Natural killer cell treated with Interleukin-12 subunit alpha and Interleukin-12 subunit beta and Interleukin-15 and Interleukin-18, amount 100 ng/mL, for 72 hours (primary cell): ENCODE measurements at regions not wholly inside any gene's neighbourhood (a gene's known extent, or its start where the extent isn't known, plus 50 kb on each side); places are given as distances from the start of the nearest gene placed in this dataset.

Experiments used
- ATAC-seq, 2 donors: fragments of 150-1000 bp; cut with Tn5 transposase in 1 of 2; sonication (Bioruptor Pico), chemical (Tn5 transposase) in 1 of 2; 2 replicates each; pipeline ENCODE4 v1.10.0; 2021
- DNase-seq: peaks from one replicate; pipeline ENCODE4 v3.0.0; 2022; ENCODE audit warnings: low spot score
- H3K27ac Mint-ChIP-seq, 2 donors: 1 replicate in 1 of 2; 2 replicates in 1 of 2; pipeline ENCODE4 v1.8.0; 2022; ENCODE audit warnings: mixed read lengths in 2 of 2, mild to moderate bottlenecking in 1 of 2, moderate library complexity in 1 of 2
- H3K27me3 Mint-ChIP-seq, 2 donors: 1 replicate in 1 of 2; 2 replicates in 1 of 2; pipeline ENCODE4 v1.8.0; 2022; ENCODE audit warnings: mixed read lengths in 2 of 2
- H3K36me3 Mint-ChIP-seq: one replicate; pipeline ENCODE4 v1.8.0; 2022; ENCODE audit warnings: mixed read lengths
- H3K4me1 Mint-ChIP-seq, 2 donors: 1 replicate in 1 of 2; 2 replicates in 1 of 2; pipeline ENCODE4 v1.8.0; 2022; ENCODE audit warnings: low read depth in 2 of 2, mixed read lengths in 2 of 2, mild to moderate bottlenecking in 1 of 2
- H3K4me3 Mint-ChIP-seq: one replicate; pipeline ENCODE4 v1.8.0; 2022; ENCODE audit warnings: mixed read lengths
- H3K9me3 Mint-ChIP-seq: 2 replicates; pipeline ENCODE4 v1.8.0; 2022; ENCODE audit warnings: mixed read lengths

DNA sequence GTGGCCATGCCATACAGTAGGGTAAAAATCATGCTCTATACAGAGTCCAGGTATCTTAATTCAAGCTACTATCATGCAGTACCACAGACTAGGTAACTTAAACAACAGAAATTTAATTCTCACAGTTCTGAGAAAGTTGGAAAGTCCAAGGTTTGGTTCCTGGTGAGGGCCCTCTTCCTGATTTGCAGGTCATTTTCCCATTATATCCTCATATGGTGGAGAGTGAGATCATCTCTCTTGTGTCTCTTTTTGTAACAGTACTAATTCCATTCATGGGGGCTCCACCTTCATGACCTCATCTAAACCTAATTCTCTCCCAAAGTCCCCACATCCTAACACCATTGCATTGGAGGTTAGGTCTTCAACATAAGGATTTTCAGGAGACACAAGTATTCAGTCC is 335.0 kb upstream of the ACVR2A start:
- ATAC-seq: no peak
- peaks cover 0 to 2% of the 10 kb centered on the region in 2 donors for H3K27me3 Mint-ChIP-seq

DNA sequence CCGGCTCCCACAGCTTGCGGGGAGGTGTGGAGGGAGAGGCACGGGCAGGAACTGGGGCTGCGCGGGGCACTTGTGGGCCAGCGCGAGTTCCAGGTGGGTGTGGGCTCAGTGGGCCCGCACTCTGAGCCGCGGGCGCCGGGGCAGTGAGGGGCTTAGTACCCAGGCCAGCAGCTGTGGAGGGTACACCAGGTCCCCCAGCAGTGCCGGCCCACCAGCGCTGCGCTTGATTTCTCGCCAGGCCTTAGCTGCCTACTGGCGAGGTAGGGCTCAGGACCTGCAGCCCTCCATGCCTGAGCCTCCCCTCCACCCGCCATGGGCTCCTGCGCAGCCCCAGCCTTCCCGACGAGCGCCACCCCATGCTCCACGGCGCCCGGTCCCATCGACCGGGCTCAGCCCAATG is 337.9 kb upstream of the ACVR2A start:
- no peak for DNase-seq
- no peak overlapping the region for H3K27ac Mint-ChIP-seq
- H3K4me1 Mint-ChIP-seq: peaks cover 19 to 24% of the 10 kb centered on the region in 2 donors
- H3K4me3 Mint-ChIP-seq: no peak overlapping the region
- H3K27me3 Mint-ChIP-seq: peaks cover 0 to 2% of the 10 kb centered on the region in 2 donors
- no peak for ATAC-seq
- no peaks in the 10 kb centered on the region for H3K36me3 Mint-ChIP-seq
- peaks cover 8% of the 10 kb centered on the region for H3K9me3 Mint-ChIP-seq

More for the DNA sequence above, 335.0 kb upstream of the ACVR2A start:
- no peak overlapping the region for H3K27ac Mint-ChIP-seq
- no peaks in the 10 kb centered on the region for H3K36me3 Mint-ChIP-seq
- no peak overlapping the region for H3K4me3 Mint-ChIP-seq
- DNase-seq: no peak
- no peaks in the 10 kb centered on the region for H3K4me1 Mint-ChIP-seq
- peaks cover 3% of the 10 kb centered on the region for H3K9me3 Mint-ChIP-seq

DNA sequence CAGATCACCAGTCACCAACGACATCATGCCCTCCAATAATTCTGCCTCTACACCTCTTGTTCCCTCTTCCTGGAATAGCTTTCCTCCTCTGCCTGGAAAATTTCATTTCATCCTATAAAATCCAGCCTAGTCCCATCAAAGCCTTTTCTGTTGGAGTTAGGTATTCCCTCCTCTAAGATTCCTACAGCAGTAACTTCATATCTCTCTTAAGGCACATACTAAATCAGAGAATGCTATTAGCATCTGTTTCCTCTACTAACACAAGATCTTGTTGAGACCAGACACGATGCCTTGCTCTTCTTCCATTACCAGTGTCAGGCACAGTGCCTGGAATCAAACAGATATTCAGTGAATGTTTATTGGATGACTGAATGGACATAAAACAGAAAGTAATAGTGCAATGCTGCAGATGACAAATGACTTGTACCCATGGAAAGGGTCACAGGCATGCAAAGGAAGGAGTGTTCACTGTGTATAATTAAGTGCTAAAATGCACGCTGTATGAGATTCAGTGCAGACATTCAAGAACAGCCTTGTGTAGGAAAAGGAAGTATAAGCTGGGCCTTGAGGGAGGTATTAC is 342.0 kb upstream of the ACVR2A start:
- Mint-ChIP-seq H3K27ac (no peak overlapping the region), H3K4me3 (peak overlapping the region; percentile 1), H3K4me1 (peaks cover 46 to 48% of the 10 kb centered on the region in 2 donors), H3K9me3 (peaks cover 5% of the 10 kb centered on the region), H3K27me3 (no peaks in the 10 kb centered on the region), H3K36me3 (no peaks in the 10 kb centered on the region)
- ATAC-seq (no peak), DNase-seq (no peak)

DNA sequence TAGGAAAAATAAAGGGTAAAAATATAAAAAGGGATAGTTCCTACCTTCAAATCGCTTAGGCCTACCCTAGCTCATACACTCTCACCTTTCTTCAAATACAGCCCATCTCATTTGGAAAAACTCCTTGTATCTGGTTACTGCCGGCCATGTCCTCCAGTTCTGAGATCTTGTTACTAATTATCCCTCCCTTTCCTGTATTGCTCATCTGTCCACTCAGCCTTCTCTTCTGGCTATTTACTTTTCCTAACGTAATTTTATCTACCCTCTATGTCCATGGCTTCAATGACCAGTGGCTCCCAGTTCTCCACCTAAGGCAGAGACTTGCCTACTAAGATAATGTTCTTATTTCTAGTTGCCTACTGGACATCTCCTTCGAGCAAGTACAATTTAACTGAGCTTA is 342.9 kb upstream of the ACVR2A start:
- DNase-seq (no peak), ATAC-seq (no peak)
- no peaks in the 10 kb centered on the region for H3K36me3 Mint-ChIP-seq
- H3K27ac Mint-ChIP-seq: no peak overlapping the region
- H3K27me3 Mint-ChIP-seq: no peaks in the 10 kb centered on the region
- peaks cover 46 to 51% of the 10 kb centered on the region in 2 donors for H3K4me1 Mint-ChIP-seq
- peaks cover 5% of the 10 kb centered on the region for H3K9me3 Mint-ChIP-seq
- H3K4me3 Mint-ChIP-seq: no peak overlapping the region

DNA sequence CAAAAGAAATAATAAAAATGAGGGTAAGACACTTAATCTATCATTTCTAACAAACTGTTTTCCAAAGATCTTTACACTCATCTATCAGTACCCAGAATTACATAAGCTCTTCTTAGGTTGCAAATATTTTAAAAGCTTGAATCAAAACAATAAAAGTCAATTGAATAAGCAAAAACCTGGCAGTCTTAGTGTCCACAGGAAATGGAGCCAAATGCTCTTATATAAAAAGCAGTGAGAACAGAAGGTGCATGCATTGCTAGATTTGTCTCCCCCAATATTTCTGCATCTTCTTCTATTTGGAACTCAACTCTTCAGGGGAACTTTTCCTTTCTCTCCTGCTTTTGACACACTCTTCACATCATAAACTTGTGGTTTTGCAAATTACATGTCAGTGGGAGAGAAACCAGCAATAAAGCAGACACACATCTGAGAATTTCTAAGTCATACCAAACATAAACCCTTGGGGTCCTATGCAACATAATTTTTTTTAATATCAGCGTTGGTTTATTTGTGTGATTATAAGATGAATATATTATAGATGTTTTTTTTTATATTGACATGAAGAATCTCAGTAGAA is 343.9 kb upstream of the ACVR2A start:
- no peaks in the 10 kb centered on the region for H3K27me3 Mint-ChIP-seq
- H3K27ac Mint-ChIP-seq: peak overlapping the region; percentile 77 to 88
- peaks cover 46 to 52% of the 10 kb centered on the region in 2 donors for H3K4me1 Mint-ChIP-seq
- peaks cover 5% of the 10 kb centered on the region for H3K9me3 Mint-ChIP-seq
- ATAC-seq (no peak), DNase-seq (no peak)
- peak overlapping the region; percentile 62 for H3K4me3 Mint-ChIP-seq
- H3K36me3 Mint-ChIP-seq: no peaks in the 10 kb centered on the region

DNA sequence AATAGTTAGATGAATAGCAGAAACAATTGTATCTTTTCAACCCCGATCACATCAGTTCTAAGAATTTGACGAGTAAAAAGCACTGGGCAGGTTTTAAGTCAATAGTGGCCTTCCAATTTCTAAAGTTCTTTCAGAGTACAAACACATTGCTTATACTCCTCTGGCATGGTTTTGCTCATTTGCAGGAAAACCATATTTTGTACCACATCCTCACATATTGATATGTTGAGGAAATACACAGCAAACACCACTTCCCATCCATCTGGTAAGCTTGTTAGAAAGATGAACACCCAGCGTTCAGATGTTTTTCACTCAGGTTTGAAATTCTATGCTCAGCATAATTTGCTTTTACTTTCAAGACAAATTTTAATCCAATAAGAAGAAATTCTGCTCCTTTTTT is 344.6 kb upstream of the ACVR2A start:
- ATAC-seq (peak; percentile 61 to 70), DNase-seq (no peak)
- H3K9me3 Mint-ChIP-seq: peaks cover 5% of the 10 kb centered on the region
- no peaks in the 10 kb centered on the region for H3K27me3 Mint-ChIP-seq
- H3K4me1 Mint-ChIP-seq: peaks cover 46 to 52% of the 10 kb centered on the region in 2 donors
- peak overlapping the region; percentile 77 to 88 for H3K27ac Mint-ChIP-seq
- H3K4me3 Mint-ChIP-seq: peak overlapping the region; percentile 79
- H3K36me3 Mint-ChIP-seq: no peaks in the 10 kb centered on the region

DNA sequence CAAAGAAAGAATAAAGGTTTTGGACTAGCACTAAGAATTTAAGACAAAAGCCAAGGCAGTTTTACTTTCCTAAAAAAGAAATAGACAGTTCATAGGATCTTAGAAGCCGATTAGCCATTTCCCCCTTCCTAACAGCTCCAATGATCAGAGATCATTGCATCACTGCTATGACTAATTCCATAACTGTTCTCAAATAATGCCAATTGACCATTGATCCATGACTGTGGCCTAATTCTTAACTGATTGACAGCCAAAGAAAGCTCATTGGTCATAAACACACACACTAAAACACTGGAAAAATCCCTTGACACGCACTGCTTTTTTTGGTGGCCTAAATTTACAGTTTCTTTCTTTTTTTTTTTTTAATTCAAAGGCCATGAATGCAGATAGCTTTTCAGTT is 345.0 kb upstream of the ACVR2A start:
- no peak for DNase-seq
- peaks cover 5% of the 10 kb centered on the region for H3K9me3 Mint-ChIP-seq
- peak overlapping the region; percentile 77 to 88 for H3K27ac Mint-ChIP-seq
- no peaks in the 10 kb centered on the region for H3K27me3 Mint-ChIP-seq
- peak overlapping the region; percentile 79 for H3K4me3 Mint-ChIP-seq
- no peaks in the 10 kb centered on the region for H3K36me3 Mint-ChIP-seq
- peak in 1 of 2 donors; percentile 59 for ATAC-seq
- H3K4me1 Mint-ChIP-seq: peaks cover 46 to 52% of the 10 kb centered on the region in 2 donors

DNA sequence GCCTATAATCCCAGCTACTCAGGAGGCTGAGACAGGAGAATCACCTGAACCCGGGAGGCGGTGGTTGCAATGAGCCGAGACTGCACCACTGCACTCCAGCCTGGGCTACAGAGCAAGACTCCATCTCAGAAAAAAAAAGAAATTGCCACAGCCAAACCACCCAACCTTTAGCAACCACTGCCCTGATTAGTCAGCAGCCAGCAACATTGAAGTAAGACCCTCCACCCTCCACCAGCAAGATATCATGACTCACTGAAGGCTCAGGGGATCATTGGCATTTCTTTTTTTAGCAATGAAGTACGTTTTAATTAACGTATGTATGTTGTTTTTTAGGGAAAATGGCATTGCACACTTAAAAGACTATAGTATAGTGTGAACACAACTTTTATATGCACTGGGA is 349.1 kb upstream of the ACVR2A start:
- H3K4me3 Mint-ChIP-seq: no peak overlapping the region
- peaks cover 23 to 32% of the 10 kb centered on the region in 2 donors for H3K4me1 Mint-ChIP-seq
- H3K36me3 Mint-ChIP-seq: no peaks in the 10 kb centered on the region
- H3K27ac Mint-ChIP-seq: no peak overlapping the region
- no peaks in the 10 kb centered on the region for H3K27me3 Mint-ChIP-seq
- no peaks in the 10 kb centered on the region for H3K9me3 Mint-ChIP-seq
- ATAC-seq (no peak), DNase-seq (no peak)

DNA sequence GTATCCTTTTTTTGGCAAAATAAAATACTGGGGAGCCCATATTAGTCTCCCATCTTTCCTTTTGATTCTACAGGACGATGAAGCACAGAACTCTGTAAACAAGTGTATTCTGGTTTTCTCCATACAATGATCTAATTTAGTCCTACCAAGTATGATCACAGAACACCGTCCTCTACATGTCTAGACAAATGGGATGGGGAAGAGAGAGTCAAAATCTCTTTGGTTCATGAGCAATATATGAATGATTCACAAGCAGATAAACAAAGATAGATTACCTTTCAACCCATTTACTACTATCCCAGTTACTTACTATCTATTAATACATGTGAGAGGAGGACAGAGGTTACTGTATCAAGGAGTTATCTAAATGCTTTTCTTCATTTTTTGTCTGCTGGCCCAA is 352.4 kb upstream of the ACVR2A start:
- no peak overlapping the region for H3K27ac Mint-ChIP-seq
- no peak for ATAC-seq
- no peak overlapping the region for H3K4me3 Mint-ChIP-seq
- H3K27me3 Mint-ChIP-seq: no peaks in the 10 kb centered on the region
- no peaks in the 10 kb centered on the region for H3K9me3 Mint-ChIP-seq
- H3K36me3 Mint-ChIP-seq: no peaks in the 10 kb centered on the region
- DNase-seq: no peak
- peaks cover 13 to 23% of the 10 kb centered on the region in 2 donors for H3K4me1 Mint-ChIP-seq

DNA sequence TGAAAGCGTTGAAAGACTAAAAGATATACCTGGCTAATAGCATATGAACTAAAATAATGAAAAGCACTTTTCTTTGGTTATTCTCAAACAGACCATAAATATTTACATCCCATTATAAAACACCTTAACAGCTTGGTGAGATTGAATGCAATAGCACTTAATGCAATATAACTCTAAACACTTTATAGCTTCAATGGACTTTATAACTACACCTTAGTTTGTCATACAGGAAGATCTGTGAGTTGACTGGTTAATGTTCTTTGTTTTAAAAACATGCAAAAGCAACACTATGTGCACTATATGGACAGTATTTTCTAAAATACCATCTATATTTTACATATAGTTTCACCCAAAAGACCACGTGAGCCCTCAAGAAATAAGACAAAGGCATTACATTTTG is 353.3 kb upstream of the ACVR2A start:
- Mint-ChIP-seq H3K27me3 (no peaks in the 10 kb centered on the region), H3K36me3 (no peaks in the 10 kb centered on the region), H3K9me3 (no peaks in the 10 kb centered on the region), H3K4me1 (peaks cover 13 to 19% of the 10 kb centered on the region in 2 donors), H3K27ac (no peak overlapping the region), H3K4me3 (no peak overlapping the region)
- no peak for DNase-seq
- ATAC-seq: no peak

DNA sequence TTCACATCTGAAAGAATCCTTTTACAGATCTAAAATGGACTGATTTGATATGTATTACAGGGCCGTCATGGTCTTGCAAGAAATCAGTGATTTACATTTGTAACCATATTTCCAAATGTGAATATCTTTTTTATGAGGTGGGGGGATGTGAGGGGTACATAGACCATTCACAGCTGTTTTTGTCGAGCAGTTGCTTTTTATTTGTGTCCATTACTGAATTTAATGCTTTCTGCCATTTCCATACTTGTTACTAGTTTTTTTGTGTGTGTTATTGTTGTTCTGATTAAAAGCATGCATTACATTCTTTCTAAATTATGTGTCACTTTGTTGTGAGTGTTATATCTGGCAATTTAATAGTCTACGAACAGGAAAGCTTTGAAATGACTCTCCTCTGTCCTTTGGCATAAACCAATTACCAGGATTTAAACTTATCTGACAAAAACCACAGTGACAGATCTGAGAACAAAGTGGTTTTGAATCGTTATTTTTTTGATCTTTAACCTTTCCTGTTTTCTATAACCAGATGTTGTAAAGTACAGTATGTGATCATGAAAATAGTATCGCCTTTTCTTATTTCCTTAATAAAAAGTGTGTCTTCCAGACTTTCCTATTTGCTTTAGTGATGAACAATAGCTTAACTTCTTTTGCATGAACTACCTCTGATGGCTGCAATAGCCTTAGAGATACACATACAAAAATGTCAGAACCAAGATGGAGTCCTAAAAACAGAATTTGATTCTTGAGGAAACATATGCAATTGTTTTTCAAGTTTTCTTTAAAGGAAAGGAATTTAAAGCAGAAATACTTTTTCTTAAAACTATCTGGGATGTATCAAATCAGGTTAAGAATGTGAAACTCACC is 354.2 kb upstream of the ACVR2A start:
- peaks cover 13 to 19% of the 10 kb centered on the region in 2 donors for H3K4me1 Mint-ChIP-seq
- no peaks in the 10 kb centered on the region for H3K9me3 Mint-ChIP-seq
- H3K36me3 Mint-ChIP-seq: no peaks in the 10 kb centered on the region
- no peaks in the 10 kb centered on the region for H3K27me3 Mint-ChIP-seq
- peak overlapping the region; percentile 53 for H3K4me3 Mint-ChIP-seq
- H3K27ac Mint-ChIP-seq: peak overlapping the region; percentile 36 to 48
- DNase-seq: no peak
- ATAC-seq: peak in 1 of 2 donors; percentile 53

DNA sequence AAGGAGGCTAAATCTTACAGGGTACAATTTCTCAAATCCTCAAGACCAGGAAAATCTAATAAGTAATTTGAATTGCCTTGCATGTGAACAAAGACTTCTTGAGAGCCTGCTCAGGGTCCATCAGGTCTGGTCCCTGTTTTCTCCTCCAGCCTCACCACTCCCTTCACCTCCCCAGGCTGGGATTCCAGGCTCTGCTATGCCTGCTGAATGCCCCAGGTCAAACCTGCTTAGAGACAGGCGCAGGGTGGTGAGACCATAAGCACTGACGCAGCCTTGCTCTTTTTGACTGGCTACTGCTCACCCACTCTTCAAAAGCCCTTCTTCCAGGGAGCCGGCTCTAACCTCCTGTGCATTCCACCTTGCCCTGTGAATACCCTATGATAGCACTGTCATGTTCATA is 356.4 kb upstream of the ACVR2A start:
- Mint-ChIP-seq H3K9me3 (no peaks in the 10 kb centered on the region), H3K27me3 (no peaks in the 10 kb centered on the region), H3K4me3 (no peak overlapping the region), H3K4me1 (peaks cover 13 to 23% of the 10 kb centered on the region in 2 donors), H3K36me3 (no peaks in the 10 kb centered on the region), H3K27ac (no peak overlapping the region)
- ATAC-seq (no peak), DNase-seq (no peak)

DNA sequence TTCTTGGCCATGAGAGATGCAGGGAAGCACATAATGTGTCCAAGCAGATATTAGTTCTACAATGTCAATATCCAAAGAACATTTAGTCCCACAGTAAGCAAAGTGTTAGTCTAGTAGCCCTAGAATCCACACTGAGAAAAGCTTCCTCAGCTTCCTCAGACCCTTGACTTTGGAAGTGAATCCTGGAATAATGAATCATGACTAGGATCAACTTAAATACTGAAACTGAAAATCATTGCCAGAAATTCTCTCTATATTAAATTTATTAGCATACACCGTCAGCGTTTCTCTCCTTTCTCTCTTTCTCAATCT is 356.9 kb upstream of the ACVR2A start:
- Mint-ChIP-seq H3K27ac (no peak overlapping the region), H3K9me3 (no peaks in the 10 kb centered on the region), H3K27me3 (no peaks in the 10 kb centered on the region), H3K36me3 (no peaks in the 10 kb centered on the region), H3K4me3 (no peak overlapping the region), H3K4me1 (peaks cover 13 to 25% of the 10 kb centered on the region in 2 donors)
- ATAC-seq (no peak), DNase-seq (no peak)

DNA sequence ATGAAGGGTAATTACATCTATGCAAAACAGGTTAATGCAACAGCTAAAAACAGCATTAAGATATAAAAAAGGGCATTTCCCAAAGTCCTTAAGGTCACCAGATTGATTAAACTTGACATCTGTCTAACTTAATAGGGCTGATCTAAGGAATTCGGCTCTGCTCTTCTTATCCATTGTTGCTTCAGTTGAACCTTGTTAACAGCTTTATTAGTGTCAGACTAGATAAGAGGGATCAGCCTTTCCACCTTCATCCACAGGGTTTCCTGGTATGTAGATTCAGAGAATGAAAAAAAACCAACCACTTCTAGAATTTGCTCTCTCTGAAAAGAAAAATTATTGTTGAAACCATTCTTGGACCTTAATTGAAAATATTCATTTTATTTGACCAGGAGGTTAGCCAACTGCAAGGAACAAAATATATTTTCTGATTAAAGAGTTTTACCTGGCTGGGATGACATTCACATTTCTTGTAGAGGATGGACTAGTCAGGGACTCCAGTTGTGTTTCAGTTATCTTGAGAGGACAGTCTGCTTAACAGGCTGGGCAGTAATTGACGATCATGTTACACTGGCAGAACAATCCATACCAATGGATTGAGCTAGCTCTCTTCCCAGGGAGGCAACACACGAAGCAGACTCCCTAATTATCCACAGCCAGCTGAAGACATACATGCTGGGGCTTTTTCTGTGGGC is 357.4 kb upstream of the ACVR2A start:
- no peak for ATAC-seq
- H3K27me3 Mint-ChIP-seq: no peaks in the 10 kb centered on the region
- H3K4me1 Mint-ChIP-seq: peaks cover 13 to 26% of the 10 kb centered on the region in 2 donors

More for the DNA sequence above, 357.4 kb upstream of the ACVR2A start:
- H3K36me3 Mint-ChIP-seq: no peaks in the 10 kb centered on the region
- no peaks in the 10 kb centered on the region for H3K9me3 Mint-ChIP-seq
- no peak for DNase-seq
- H3K4me3 Mint-ChIP-seq: no peak overlapping the region
- no peak overlapping the region for H3K27ac Mint-ChIP-seq
